GM18505 (cell line): ENCODE measurements at regions not wholly inside any gene's neighbourhood (a gene's known extent, or its start where the extent isn't known, plus 50 kb on each side); places are given as distances from the start of the nearest gene placed in this dataset.
"Not testable (repeated sequence)": the region's sequence is repeated elsewhere in the genome, so short reads cannot be mapped to it uniquely, and the experiment has no call there.

Experiments
- ATAC-seq: cut with Tn5 transposase; IDR thresholded peaks from one replicate; pipeline ENCODE4 v1.9.1; 2021; ENCODE audit not compliant: unreplicated experiment
- POLR2A ChIP-seq: IDR thresholded peaks from 4 replicates; pipeline ENCODE4 v1.6.1; 2011; ENCODE audit warnings: borderline replicate concordance; ENCODE audit not compliant: insufficient read depth, insufficient read length; ENCODE audit errors: extremely low read depth

DNA sequence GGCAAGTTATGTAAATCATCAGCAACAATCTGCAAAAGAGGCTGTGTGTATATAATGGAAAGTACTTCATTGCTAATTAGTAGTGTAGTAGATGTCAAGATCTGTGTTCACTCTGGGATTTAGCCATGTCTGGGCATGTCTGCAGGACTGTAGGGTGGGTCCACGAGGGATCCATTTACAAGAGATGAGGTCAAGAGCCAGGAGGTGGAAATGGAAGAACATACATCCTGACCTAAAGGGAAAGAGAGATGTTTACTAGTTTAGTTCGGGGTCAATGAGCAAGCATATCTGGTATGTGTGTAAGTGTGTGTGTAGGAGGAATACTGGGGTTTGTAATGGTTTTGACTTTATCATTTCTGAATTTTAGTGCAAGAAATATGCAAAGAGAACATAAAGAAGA lies 171.5 kb upstream of the NANOGP8 start:
- no peak for TF ChIP-seq POLR2A
- no peak for ATAC-seq

DNA sequence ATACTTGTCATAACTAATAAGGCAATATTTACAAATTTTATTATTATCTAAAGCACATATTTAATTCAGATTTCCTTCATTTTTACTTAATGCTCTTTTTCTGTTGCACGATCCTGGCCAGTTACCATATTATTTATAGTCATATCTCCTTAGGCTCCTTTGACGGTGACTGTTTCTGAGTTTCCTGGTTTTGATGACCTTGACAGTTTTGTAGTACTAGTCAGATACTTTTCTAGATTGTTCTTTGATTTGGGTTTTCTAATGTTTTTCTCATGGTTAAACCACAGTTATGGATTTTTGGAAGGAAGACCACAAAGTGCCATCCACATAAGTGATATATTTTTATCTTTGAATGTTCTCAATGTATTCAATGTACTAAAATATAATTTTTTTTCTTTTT lies 171.0 kb upstream of the NANOGP8 start:
- no peak for TF ChIP-seq POLR2A
- ATAC-seq: no peak

DNA sequence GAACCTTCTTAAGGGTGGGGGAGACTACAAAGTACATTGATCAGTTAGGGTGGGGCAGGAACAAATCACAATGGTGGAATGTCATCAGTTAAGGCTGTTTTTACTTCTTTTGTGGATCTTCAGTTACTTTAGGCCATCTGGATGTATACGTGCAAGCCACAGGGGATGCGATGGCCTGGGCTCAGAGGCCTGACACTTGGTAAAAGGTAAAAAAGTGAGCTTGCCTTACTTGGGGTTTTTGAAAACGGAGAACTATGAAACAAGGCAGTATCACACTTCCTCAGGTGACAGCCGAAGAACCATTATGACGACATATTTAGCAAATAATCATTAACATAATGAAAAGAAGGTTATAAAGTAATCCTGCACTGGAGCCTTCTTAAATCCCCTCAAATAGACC lies 169.8 kb upstream of the NANOGP8 start:
- ATAC-seq: not testable (repeated sequence)

DNA sequence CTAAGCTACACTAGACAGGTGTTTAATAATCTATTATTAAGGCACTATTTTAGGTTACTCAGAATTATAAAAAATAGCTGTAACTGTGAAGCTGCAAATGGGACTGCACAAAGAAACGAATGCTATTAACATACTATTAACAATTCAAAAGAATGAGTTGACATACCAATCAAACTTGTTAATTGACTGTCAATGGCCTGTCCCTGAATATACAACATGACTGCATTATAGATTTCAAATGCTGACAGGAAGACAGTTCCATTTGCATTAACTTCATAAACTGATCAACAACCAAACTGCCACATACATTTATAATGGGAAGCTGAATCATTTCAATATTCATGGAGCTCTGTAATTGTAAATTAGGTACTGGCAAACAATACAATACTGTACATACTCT lies 169.0 kb upstream of the NANOGP8 start:
- no peak for ATAC-seq

DNA sequence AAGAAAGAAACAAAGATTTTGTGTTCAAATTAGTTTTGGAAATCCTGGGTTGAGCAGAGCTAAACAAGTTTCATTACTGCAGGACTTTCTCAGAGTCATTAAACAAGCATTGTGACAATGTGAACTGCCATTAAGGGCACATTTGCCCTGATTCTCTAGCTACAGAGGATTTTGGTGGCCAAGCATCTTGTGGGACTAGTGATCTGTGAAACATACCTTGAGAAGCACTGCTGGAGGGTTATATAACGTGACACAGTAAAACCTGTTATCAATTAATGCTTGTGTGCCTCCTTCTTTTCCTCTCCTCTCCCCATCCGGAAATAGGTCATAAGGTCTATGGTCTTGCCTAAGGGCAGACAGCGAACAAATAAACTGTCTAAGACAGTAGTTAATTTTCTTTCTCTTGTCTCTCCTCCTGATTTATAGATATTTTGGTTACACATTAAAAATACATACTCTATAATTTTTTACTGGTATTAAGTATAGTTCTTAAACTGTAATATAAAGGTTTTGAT lies 167.3 kb upstream of the NANOGP8 start:
- no peak for ATAC-seq
- TF ChIP-seq POLR2A: no peak

More for the DNA sequence above, 169.0 kb upstream of the NANOGP8 start:
- no peak for TF ChIP-seq POLR2A

DNA sequence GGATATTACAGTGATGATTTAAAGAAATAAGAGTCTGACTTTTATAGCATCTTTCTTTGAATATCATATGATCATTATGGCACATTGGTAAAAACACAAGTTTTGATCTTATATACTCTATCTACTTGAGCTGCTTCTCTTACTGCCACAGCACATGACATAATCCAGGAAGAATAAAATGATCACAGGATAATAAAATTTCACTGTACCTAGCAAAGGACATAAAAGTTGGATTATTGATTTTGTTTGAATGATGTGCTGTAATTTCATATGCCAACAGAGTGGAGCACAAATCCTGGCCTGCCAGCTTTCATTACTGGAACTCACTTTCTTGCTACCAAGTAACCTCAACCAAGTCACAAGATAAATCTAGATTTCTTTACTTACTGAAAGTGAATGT lies 162.1 kb upstream of the NANOGP8 start:
- no peak for ATAC-seq

DNA sequence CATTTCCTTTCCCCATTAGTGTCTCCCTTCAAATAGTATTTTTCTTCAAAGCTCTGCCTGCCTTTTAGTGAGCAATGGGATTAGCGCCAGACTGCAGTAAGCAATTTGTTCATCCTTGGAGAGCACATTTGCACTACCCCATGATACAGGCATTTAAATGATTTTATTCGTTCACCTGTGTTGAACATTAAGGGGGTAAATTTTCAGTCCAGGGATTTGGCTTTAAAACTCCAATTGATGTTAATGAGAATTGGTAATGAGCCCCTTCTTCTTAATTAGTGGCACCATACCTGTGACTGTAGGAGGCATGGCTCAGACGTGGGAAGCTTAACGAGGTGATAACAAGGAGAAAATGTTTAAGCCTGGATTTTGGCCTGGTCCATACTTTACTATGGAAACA lies 161.4 kb upstream of the NANOGP8 start:
- no peak for ATAC-seq
- TF ChIP-seq POLR2A: no peak

More for the DNA sequence above, 162.1 kb upstream of the NANOGP8 start:
- TF ChIP-seq POLR2A: no peak

DNA sequence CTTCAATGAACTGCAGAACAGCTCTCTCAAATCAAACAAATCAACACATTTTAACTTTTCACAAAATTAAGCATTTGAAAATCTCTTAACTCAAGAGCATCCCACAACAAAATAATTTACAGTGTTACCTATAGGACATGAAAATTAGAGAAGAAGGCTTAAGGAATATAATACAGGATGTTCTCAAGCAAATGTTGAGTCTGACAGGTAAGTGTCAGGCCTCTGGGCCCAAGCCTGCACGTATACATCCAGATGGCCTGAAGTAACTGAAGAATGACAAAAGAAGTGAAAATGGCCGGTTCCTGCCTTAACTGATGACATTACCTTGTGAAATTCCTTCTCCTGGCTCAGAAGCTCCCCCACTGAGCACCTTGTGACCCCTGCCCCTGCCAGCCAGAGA lies 160.6 kb upstream of the NANOGP8 start:
- not testable (repeated sequence) for ATAC-seq

DNA sequence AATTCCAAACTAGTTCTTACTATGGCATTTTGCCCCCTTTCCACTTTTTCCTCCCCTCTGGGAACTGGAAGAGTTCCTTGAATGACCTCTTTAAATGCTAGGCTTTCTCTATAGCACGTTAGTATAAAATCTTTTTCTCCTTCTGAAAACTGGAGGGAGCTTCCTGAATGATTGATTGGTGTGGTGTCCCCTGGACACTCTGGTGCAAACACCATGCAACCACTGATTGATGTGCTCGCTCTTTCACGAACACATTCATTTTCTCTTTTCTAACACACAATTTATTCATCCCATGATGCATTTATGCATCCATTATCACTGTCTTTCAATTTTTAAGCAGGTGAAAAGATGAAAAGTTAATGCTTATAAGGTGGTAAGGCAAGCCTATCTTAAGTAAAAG lies 159.1 kb upstream of the NANOGP8 start:
- ATAC-seq: no peak
- no peak for TF ChIP-seq POLR2A

DNA sequence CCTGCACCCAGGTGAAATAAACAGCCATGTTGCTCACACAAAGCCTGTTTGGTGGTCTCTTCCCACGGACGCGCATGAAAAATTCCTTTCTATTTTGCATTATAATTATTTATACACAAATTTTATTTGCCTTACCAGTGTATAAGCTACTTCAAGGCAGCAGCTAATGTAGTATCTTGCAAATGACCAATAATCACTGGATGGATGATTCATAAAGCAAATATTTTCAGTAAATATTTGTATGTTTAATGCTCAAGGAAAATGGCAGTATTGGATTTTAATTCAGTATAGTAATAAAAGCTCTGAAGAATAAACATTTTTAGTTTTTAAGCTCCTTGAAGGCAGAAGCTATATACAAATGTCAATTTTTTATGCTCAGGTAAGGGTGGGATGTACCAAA lies 158.7 kb upstream of the NANOGP8 start:
- no peak for ATAC-seq

DNA sequence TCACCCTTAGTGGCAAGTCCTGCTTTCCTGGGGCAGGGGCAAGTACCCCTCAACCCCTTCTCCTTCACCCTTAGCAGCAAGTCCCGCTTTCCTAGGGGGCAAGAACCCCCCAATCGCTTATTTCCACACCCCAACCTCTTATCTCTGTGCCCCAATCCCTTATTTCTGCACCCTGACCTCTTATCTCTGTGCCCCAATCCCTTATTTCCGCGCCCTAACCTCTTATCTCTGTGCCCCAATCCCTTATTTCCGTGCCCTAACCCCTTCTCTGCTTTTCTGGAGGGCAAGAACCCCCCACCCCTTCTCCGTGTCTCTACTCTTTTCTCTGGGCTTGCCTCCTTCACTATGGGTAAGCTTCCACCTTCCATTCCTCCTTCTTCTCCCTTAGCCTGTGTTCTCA lies 154.6 kb upstream of the NANOGP8 start:
- not testable (repeated sequence) for ATAC-seq

More for the DNA sequence above, 158.7 kb upstream of the NANOGP8 start:
- TF ChIP-seq POLR2A: no peak

DNA sequence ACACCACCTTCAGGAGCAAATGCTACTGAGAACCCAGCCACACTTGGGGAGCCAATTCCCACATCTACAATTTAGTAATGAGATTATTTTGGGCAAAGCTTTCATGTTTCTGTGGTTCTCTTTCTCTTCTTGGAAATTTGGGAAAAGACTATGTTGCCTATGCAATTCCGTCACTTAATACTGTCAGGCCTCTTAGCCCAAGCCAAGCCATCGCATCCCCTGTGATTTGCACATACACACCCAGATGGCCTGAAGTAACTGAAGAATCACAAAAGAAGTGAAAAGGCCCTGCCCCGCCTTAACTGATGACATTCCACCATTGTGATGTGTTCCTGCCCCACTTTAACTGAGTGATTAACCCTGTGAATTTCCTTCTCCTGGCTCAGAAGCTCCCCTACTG lies 153.4 kb upstream of the NANOGP8 start:
- ATAC-seq: not testable (repeated sequence)

DNA sequence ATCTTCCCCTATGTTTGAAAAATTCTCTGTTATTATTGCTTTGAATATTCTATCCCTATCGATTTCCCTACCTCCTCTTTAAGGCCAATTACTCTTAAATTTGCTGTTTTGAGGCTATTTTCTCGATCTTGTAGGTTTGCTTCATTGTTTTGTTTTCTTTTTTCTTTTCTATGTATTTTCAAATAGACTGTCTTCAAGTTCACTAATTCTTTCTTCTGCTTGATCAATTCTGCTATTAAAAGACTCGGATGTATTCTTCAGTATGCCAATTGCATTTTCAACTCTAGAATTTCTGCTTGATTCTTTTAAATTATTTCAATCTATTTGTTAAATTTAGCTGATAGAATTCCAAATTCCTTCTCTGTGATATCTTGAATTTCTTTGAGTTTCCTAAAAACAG lies 144.0 kb upstream of the NANOGP8 start:
- ATAC-seq: no peak
- no peak for TF ChIP-seq POLR2A

DNA sequence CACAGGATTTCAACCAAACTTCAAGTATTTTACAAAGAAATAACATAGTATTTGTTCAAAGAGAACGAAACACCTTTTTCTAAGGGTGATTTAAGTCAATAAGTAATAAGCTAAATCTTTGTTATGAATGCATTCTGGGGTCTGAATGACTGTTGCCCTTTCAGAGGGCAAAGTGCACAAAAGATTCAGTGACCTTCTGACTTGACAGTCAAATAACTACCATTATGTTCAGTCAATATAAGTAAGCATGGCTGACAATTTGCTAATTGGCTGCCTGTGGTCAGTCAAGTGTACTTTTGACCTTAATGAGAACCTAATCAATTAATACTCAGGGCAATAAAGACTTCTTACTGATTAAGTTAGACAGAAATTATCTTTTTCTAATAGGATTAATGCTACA lies 133.1 kb upstream of the NANOGP8 start:
- ATAC-seq: no peak
- no peak for TF ChIP-seq POLR2A

DNA sequence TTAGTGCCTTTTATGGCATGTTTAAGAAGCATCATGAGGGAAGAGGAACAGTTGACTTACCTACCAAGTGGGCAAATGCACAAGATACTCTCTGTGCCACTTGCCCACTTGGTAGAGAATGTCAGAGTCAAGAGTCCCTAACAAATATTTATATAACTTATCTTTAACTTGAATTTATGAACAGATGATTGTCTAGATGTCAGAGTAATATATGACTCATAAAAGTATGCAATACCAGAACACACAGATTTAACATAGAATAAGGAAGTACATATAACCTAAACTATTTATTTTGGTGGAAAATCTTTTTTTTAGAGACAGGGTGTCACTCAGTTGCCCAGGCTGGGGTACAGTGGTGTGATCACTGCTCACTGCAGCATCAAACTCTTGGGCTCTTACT lies 130.0 kb upstream of the NANOGP8 start:
- no peak for TF ChIP-seq POLR2A
- no peak for ATAC-seq

DNA sequence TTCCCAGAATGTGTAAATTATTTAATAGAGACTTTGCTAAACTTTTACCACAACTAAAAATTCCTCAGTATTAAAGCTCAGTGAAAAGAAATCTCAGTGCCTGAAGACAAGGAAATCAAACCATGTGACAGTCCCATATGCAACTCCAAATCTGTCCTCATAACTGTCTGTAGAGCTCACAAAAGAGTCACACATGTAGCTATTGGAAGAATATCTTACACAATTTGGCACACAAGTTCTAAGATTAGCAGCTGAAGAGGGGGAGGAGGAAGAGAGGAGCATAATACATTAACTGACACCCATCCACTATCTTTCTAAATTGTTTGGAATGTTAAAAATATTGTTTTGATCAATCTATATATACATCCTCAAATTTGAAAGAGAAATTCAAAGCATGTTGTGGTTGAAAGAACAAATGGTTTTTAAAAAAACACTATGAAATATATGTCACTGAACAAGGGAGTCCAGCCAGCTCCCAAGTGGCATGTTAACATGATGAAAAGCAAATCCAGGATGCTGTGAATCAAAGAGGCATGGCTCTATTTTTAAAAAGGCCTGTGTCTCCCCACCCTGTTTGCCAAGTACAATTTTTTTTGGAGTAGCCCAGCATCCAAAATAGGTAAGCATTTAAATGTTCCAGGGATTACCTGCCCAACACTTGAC lies 126.3 kb upstream of the NANOGP8 start:
- ATAC-seq: no peak
- TF ChIP-seq POLR2A: no peak

DNA sequence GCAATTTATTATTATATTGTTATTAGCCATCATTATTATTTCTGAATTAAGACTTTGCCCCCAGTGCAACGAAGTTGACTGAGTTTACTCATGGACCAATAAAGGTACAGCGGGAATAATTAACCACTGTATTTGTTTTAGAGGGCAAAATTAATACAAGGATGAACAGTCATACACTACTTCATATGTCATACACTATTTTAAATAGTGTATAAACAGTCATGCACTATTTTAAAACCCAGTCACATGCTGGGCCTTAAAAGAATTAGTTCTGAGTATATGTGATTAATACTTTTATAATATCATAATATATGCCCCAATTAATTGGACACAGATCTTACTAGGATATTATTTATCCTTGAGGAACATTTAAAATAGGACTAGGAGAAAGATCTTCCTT lies 125.3 kb upstream of the NANOGP8 start:
- TF ChIP-seq POLR2A: no peak
- no peak for ATAC-seq
